GM19035 (cell line): ENCODE measurements at regions not wholly inside any gene's neighbourhood (a gene's known extent, or its start where the extent isn't known, plus 50 kb on each side); places are given as distances from the start of the nearest gene placed in this dataset.

ENCODE experiments used
- ATAC-seq: cut with Tn5 transposase; IDR thresholded peaks from one replicate; pipeline ENCODE4 v1.9.1; 2021; ENCODE audit not compliant: unreplicated experiment

DNA sequence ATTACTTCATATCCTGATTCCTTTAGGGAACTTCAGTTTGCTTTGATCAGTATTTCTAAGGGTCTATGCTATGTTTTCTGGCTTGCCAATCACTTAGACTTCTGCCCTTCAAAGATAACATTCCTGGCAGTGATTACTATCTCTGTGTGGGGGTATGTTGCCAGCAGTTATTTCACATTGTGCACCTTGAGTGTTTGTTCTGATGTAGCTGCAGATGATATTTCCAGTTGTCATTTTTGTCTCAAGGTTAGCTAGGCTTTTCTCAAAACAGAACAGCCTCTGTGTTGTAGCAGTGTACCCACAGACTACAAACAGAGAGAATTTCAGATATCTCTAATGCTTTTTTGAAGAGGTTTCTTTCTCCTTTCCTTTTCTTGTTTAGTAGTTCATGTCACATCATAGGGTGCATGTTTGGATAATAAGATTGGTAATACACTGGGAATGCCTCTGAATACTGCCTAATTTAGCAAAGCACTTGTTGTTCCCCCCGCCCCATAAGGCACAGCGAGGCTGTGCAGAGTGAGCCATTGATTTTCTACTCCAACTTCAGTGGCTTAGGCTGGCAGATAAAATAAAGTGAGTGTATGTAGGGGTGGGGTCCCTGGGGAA lies 134.7 kb upstream of the AGR3 start:
- no peak for ATAC-seq

- no peak for ATAC-seq
These were observed 137.3 kb upstream of the AGR3 start for GRCh38 chr7:17019106-17019505.

- ATAC-seq, result no peak
These were observed 138.5 kb upstream of the AGR3 start for GRCh38 chr7:17020250-17020649.

GRCh38 chr7:17021205-17021604 lies 139.4 kb upstream of the AGR3 start:
- no peak for ATAC-seq

DNA sequence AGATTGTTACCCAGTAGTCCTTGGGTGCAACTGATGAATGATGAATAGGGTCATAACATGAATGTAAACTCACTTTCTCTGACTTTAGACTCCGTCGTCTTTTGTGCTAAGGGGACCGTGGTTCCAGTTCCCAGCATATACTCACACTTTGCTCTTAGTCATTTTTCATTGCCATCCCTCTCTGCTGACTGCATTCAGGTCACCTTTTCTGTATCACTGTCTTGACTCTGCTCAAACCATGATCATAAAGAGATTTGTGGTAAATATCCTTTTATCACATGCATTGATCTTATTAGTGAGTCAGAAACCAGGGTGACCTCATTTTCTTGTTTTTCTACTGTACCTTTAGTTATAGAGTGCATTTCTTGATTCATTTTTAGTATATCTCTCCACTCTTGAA lies 141.1 kb upstream of the AGR3 start:
- ATAC-seq, result no peak

GRCh38 chr7:17026269-17026668 lies 144.5 kb upstream of the AGR3 start:
- no peak for ATAC-seq

GRCh38 chr7:17027143-17027788 lies 145.5 kb upstream of the AGR3 start:
- no peak for ATAC-seq

DNA sequence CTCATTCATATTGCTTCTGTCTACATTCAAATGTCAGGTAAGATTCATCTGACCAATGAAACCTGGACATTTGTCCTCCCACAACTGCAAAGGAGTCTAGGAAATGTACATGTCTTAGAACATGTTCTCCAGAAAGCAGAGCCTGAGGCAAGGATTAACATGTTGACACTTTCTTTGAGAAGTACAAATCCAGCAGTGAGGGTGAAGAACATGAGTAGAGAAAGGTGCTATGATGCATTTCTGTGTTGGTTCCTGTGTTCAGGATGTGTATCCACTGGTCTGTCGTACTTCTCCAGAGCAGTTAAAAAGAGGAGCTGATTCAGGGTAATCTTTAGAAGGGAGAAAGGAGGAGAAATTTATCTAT lies 146.0 kb upstream of the AGR3 start:
- no peak for ATAC-seq

DNA sequence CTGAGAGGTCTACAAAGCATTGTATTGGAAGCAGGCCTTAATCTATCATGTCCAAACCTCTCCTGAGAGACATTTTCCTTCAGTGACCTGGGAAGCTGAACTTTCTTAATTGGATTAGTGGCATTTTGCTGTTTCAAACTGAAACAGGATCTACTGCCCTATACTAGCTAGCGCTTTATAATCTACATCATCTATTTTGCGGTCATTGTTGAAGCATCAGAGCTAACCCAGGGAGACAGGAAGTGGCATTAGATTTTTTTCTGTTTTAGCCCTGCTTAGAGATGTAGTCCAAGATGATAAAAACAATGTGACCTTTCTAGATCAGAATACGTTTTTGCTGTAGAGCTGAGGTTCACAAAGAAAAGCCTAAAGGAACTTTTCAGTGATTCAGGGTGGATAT lies 147.4 kb upstream of the AGR3 start:
- no peak for ATAC-seq

DNA sequence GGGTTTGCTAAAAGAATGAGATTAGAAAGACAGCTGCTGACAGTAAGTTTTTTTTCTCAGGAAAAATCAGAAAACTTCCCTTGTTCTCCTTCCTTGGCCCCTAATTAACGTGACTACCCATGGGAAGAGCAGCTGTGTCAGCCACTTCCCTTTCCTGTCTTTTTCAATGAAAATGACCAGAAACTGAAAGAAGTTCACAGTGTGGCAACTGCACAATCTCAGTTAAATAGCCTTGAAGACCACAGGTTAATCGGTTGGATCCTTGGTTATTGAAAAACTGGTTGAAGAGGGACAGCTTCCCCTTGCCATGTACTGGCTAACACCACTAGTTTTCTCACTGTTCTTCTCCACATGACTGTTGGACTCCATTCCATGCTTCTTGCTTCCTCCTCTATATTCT lies 148.8 kb upstream of the AGR3 start:
- ATAC-seq, result no peak

- ATAC-seq, result no peak
These were observed 150.2 kb upstream of the AGR3 start for GRCh38 chr7:17031906-17032551.

GRCh38 chr7:17033245-17033644 lies 151.5 kb upstream of the AGR3 start:
- ATAC-seq, result no peak

DNA sequence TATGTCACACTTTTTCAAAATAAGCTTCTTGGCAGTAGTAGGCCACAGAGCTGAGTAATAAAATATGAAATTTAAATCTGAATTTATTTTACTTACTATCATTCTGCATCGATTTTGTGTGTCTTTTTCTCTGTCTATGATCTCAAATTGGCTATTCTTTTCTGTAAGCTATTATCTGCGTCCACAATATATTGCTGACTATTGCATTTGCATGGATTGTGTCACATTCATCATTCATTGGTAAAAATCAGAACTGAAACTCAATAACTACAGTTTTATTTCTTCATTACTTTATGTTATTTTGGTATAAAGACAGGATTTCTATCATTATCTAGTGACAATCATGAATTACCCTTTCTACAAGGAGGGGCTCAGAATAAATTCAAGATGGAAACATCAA lies 154.8 kb upstream of the AGR3 start:
- ATAC-seq, result no peak

DNA sequence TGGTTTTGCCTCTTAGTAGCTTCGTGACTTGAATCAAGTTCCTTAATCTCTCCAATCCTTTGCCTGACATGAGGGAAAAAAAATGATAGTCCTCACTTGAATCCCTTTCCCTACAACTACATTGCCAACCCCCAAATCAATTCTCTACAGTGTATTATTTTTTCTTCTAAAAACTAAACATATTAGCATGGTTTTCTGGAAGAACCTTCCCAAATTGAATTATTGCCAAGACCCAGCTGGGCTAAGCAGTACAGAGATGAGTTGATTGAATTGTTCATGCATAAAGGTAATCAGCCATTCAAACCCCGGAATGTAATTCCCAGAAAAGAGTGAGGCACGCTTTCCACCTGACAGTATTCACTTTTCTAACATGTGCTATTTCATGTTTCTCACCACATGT lies 155.6 kb upstream of the AGR3 start:
- ATAC-seq, result no peak

DNA sequence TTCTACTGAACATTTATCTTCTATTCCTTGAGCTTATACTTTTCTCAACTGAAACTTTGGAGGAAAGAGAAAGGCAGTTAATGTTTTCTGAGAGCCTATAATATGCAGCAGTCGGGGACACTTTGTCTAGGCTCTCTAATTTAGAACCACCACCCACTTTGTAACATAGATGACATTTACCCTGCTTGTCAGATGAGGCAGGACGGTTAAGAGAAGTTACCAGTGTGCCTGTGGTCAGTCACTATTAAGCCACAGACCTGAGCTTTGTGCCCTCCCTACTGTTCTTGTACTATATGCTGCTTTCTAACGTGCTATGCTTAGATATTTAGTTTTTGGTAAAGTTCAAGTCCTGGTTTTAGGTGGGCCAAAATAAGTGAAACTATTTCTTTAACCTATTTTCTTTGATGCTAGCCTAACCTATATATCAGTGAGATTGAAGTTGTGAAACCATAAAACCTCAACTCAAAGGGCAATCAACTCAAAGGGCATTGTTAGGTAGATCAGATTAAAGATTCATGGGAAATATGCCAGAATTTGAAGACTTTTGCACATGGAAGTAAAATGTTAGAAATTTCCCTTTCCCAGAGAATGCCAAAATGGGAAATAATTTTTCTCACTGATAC lies 156.5 kb upstream of the AGR3 start:
- no peak for ATAC-seq

DNA sequence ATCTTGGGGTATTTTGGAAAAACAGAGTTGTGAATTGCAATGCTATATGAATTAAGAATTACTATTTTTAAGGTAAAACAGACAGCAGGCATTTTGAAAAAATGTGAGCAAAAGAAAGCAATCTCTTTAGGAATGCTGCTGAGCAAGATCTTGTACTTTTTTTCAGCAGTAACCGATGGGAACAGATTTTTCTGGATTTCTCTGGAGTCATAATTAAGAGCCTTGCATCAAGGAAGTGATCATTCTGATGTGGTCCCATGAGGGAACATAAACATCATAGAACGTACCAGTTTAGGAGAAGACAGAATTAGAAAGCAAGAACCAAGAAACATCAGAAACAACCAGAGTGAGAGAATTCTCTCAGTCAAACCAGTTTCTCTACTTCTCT lies 157.0 kb upstream of the AGR3 start:
- ATAC-seq, result no peak

DNA sequence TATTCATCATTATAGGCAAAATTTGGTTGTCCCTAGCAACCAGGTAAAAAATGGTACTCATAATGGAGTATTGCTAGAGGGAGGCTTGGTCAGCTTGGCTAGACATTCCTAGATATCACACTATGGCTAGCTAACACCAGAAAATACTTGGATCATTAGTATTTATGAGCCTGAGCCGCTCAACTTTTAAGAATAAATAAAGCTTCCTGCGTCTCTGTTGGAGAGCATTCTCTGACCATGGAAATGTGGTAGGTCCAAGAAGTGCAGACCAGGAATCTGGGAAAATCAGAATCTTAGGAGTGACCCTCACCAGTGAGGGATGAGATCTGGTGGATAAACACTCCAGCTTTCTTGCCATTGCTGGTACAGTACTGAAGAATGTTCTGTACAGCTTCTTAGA lies 157.6 kb upstream of the AGR3 start:
- no peak for ATAC-seq

GRCh38 chr7:17040716-17041115 lies 158.9 kb upstream of the AGR3 start:
- ATAC-seq, result no peak

- no peak for ATAC-seq
These were observed 159.5 kb upstream of the AGR3 start for GRCh38 chr7:17041324-17041723.

DNA sequence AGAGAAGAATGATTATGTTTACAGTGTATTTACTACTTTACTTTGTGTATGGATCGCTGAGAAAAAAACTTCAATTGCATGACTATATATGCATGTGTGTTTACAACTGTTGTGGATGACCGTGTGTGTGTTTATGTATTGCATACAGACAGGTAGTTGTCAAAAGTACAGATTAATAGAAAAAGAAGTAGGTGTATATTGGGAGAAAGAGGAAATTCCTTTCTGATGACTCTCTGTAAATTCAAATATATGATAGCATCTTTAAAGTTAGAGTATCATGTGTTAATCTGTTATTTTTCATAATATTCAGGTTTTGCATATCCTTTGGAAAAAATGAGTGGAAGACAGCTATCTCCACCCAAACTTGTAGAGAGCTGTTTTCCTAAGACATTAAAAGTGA lies 160.4 kb upstream of the AGR3 start:
- no peak for ATAC-seq

- ATAC-seq, result no peak
These were observed 161.5 kb upstream of the AGR3 start for GRCh38 chr7:17043012-17043877.
